Osteocyte (in vitro differentiated cells): ENCODE measurements at regions not wholly inside any gene's neighbourhood (a gene's known extent, or its start where the extent isn't known, plus 50 kb on each side); places are given as distances from the start of the nearest gene placed in this dataset.

Source experiments
- DNase-seq: peaks from one replicate; pipeline ENCODE4 v3.0.0; 2021; ENCODE audit warnings: mixed read lengths; ENCODE audit not compliant: unreplicated experiment; ENCODE audit errors: extremely low spot score
- H3K27ac Mint-ChIP-seq: one replicate; pipeline ENCODE4 v1.8.0; 2021; ENCODE audit warnings: mild to moderate bottlenecking, mixed read lengths; ENCODE audit not compliant: unreplicated experiment
- H3K27me3 Mint-ChIP-seq: one replicate; pipeline ENCODE4 v1.8.0; 2021; ENCODE audit warnings: mixed read lengths; ENCODE audit not compliant: unreplicated experiment
- H3K36me3 Mint-ChIP-seq: one replicate; pipeline ENCODE4 v1.8.0; 2021; ENCODE audit warnings: mixed read lengths; ENCODE audit not compliant: unreplicated experiment
- H3K4me1 Mint-ChIP-seq: one replicate; pipeline ENCODE4 v1.8.0; 2021; ENCODE audit warnings: mixed read lengths; ENCODE audit not compliant: unreplicated experiment
- H3K4me3 Mint-ChIP-seq: one replicate; pipeline ENCODE4 v1.8.0; 2021; ENCODE audit warnings: mild to moderate bottlenecking, moderate library complexity, mixed read lengths; ENCODE audit not compliant: unreplicated experiment
- H3K9me3 Mint-ChIP-seq: one replicate; pipeline ENCODE4 v1.8.0; 2021; ENCODE audit warnings: mixed read lengths; ENCODE audit not compliant: unreplicated experiment
- TF ChIP-seq, protein P1 (sequence below): fragments of 200-600 bp; sonication (generic); IDR thresholded peaks from 2 replicates; pipeline ENCODE4 v1.5.0; 2021; ENCODE audit warnings: antibody characterized with exemption, mild to moderate bottlenecking, moderate library complexity

DNA sequence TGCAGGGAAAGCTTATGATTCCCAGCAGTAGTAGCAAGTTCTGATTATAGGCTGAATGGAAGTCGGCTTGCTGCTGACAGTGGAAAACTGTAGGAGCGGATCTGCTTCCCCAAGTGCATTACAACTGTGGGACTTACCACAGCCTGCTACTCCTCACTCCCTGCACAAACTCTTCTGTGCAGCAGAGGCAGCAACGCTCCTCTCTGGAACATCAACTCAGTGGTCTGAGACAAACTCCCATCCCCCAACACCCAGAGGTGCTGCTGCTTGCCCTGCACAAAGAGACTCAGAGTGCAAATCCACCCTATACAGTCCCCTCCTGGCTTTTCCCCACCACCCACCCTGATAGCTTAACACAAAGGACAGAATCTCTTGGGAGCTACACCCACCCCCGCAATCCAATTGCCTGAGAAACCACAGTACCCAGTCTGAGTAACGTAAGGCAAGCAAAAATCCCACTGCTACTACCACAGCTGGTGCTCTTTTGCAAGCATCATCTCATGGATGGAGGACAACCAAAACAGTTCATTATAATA lies 1455.2 kb downstream of the AMY1C start:
- Mint-ChIP-seq H3K27ac (no peak overlapping the region), H3K4me3 (no peak overlapping the region), H3K9me3 (no peaks in the 10 kb centered on the region), H3K4me1 (no peaks in the 10 kb centered on the region), H3K27me3 (no peaks in the 10 kb centered on the region), H3K36me3 (no peaks in the 10 kb centered on the region)
- TF ChIP-seq, protein P1, sequence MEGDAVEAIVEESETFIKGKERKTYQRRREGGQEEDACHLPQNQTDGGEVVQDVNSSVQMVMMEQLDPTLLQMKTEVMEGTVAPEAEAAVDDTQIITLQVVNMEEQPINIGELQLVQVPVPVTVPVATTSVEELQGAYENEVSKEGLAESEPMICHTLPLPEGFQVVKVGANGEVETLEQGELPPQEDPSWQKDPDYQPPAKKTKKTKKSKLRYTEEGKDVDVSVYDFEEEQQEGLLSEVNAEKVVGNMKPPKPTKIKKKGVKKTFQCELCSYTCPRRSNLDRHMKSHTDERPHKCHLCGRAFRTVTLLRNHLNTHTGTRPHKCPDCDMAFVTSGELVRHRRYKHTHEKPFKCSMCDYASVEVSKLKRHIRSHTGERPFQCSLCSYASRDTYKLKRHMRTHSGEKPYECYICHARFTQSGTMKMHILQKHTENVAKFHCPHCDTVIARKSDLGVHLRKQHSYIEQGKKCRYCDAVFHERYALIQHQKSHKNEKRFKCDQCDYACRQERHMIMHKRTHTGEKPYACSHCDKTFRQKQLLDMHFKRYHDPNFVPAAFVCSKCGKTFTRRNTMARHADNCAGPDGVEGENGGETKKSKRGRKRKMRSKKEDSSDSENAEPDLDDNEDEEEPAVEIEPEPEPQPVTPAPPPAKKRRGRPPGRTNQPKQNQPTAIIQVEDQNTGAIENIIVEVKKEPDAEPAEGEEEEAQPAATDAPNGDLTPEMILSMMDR = no peak
- no peak for DNase-seq

DNA sequence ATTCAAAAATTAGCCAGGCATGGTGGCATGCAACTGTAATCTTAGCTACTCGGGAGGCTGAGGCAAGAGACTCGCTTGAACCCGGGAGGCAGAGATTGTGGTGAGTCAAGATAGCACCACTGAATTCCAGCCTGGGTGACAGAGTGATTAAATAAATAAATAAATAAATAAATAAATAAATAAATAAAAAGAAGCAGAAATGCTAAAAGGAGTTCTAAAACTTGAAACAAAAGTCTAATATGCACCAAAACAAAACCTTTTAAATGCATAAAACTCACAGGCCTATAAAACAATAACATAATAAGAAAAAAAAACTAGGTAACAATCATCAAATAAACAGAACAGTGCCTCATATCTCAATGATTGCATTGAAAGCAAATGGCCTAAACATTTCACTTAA lies 1458.9 kb downstream of the AMY1C start:
- H3K36me3 Mint-ChIP-seq = no peaks in the 10 kb centered on the region
- no peak overlapping the region for H3K4me3 Mint-ChIP-seq
- DNase-seq = no peak
- H3K27ac Mint-ChIP-seq = no peak overlapping the region
- H3K9me3 Mint-ChIP-seq = no peaks in the 10 kb centered on the region
- TF ChIP-seq, protein P1 = no peak
- H3K4me1 Mint-ChIP-seq = no peaks in the 10 kb centered on the region
- no peaks in the 10 kb centered on the region for H3K27me3 Mint-ChIP-seq

DNA sequence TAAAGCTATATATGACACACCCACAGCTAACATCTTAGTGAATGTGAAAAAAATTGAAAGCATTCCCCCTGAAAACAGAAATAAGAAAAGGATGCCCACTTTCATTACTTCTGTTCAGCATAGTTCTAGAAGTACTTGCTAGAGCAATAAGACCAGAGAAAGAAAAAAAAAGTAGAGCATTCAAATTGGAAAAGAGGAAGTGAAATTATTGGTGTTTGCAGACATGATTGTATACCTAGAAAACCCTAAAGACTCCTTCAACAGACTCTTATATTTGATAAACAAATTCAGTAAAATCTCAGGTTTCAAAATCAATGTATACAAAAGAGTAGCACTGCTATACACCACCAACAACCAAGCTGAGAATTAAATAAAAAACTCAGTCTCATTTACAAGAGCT lies 1461.0 kb downstream of the AMY1C start:
- no peaks in the 10 kb centered on the region for H3K36me3 Mint-ChIP-seq
- H3K4me3 Mint-ChIP-seq = no peak overlapping the region
- TF ChIP-seq, protein P1 = no peak
- H3K9me3 Mint-ChIP-seq = no peaks in the 10 kb centered on the region
- no peaks in the 10 kb centered on the region for H3K27me3 Mint-ChIP-seq
- no peaks in the 10 kb centered on the region for H3K4me1 Mint-ChIP-seq
- H3K27ac Mint-ChIP-seq = no peak overlapping the region
- no peak for DNase-seq

DNA sequence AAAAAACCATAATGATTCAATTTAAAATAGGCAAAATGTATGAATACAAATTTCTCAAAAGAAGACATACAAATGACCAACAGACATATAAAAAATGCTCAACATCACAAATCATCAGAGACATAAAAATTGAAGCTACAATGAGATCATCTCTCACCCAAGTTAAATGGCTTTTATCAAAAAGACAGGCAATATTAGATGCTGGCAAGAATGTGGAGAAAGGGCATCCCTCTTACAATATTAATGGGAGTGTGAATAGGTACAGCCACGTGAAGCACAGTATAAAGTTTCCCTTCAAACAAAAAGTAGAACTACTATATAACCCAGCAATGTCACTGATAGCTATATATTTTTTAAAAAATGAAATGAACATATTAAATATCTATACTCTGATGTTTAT lies 1481.7 kb downstream of the AMY1C start:
- no peaks in the 10 kb centered on the region for H3K27me3 Mint-ChIP-seq
- no peaks in the 10 kb centered on the region for H3K36me3 Mint-ChIP-seq
- H3K4me1 Mint-ChIP-seq = no peaks in the 10 kb centered on the region
- no peak overlapping the region for H3K4me3 Mint-ChIP-seq
- no peak overlapping the region for H3K27ac Mint-ChIP-seq
- DNase-seq = no peak
- TF ChIP-seq, protein P1 = no peak
- no peaks in the 10 kb centered on the region for H3K9me3 Mint-ChIP-seq

DNA sequence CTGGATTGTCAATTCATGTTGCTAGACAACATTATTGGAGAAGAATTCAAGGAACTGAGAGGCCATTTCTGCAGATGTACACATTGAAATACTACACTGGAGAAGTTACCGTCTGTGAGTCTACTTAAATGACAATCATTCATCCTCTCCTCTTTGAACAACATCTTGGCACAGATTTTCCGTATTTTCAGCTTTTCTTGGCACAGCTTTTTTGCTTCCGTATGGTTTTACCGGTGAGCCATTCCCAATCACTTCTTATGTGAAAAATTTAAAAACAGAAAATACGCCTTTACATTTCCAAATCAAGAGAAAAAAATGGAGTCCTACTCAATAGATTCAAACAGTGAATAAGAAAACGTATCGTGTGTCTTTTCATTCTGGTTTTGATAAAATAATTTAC lies 1493.7 kb downstream of the AMY1C start:
- no peaks in the 10 kb centered on the region for H3K36me3 Mint-ChIP-seq
- H3K9me3 Mint-ChIP-seq = no peaks in the 10 kb centered on the region
- no peaks in the 10 kb centered on the region for H3K27me3 Mint-ChIP-seq
- no peak for DNase-seq
- H3K27ac Mint-ChIP-seq = no peak overlapping the region
- TF ChIP-seq, protein P1 = no peak
- no peak overlapping the region for H3K4me3 Mint-ChIP-seq
- no peaks in the 10 kb centered on the region for H3K4me1 Mint-ChIP-seq
